ENCODE measurements at regions not wholly inside any gene's neighbourhood (a gene's known extent, or its start where the extent isn't known, plus 50 kb on each side); places are given as distances from the start of the nearest gene placed in this dataset.

GRCh38 chr7:27305854-27306253, 63.3 kb downstream of the EVX1 start:
- H3K27me3 ChIP-seq, result no peaks in the 10 kb centered on the region
- no peaks in the 10 kb centered on the region for H3K79me2 ChIP-seq (ENCODE audit: low read depth)
- no peak overlapping the region for H3K4me2 ChIP-seq
- Mint-ChIP-seq H3K36me3 (no peaks in the 10 kb centered on the region), H3K27me3 (ENCODE audit: insufficient read depth, low read depth) (peaks cover 2% of the 10 kb centered on the region), H3K4me1 (no peaks in the 10 kb centered on the region), H3K4me3 (no peak overlapping the region), H3K9me3 (peaks cover 2% of the 10 kb centered on the region), H3K27ac (no peak overlapping the region)
- no peaks in the 10 kb centered on the region for H3K36me3 ChIP-seq
- H4K20me1 ChIP-seq (ENCODE audit: low read depth), result no peaks in the 10 kb centered on the region
- no peak overlapping the region for H3K27ac ChIP-seq
- no peaks in the 10 kb centered on the region for H3K9me3 ChIP-seq (ENCODE audit: low read depth)
- TF ChIP-seq EZH2 (IDR thresholded peaks at IDR 0.05) (no peak), CTCF (IDR thresholded peaks at IDR 0.05) (no peak), EZH2phosphoT487 (IDR thresholded peaks at IDR 0.05) (no peak)
- no peak overlapping the region for H2AFZ ChIP-seq (replicated peaks)
- no peak overlapping the region for H3K4me3 ChIP-seq
- H3F3A ChIP-seq (ENCODE audit: low read depth), result no peaks in the 10 kb centered on the region
- no peak overlapping the region for H3K9ac ChIP-seq
- no peaks in the 10 kb centered on the region for H3K4me1 ChIP-seq
- DNase-seq (ENCODE audit: low spot score), result no peak

DNA sequence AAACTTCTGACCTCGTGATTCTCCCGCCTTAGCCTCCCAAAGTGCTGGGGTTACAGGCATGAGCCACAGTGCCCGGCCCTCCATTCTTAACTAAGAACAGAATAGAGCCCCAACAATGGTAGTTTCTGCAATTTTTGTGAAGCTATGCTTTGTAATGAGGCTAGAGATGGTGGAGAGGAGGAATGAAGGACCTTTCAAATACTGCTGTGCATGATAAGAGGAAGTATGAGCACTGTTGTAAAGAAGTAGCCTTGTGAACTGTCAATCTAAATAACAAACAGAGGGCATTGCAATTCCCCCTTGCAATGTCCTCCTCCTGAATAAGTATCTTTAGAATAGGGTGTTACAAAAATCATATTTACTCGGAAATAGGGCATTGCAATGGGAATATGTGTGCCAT, 70.2 kb downstream of the EVX1 start:
- Histone ChIP-seq H3K36me3 (no peaks in the 10 kb centered on the region), H3K4me3 (no peak overlapping the region), H3K9ac (no peak overlapping the region), H4K20me1 (ENCODE audit: low read depth) (no peaks in the 10 kb centered on the region), H3K79me2 (ENCODE audit: low read depth) (no peaks in the 10 kb centered on the region), H3K9me3 (ENCODE audit: low read depth) (no peaks in the 10 kb centered on the region), H3K27me3 (no peaks in the 10 kb centered on the region), H3F3A (ENCODE audit: low read depth) (no peaks in the 10 kb centered on the region), H2AFZ (replicated peaks) (no peak overlapping the region), H3K4me1 (no peaks in the 10 kb centered on the region), H3K27ac (no peak overlapping the region), H3K4me2 (no peak overlapping the region)
- H3K4me3 Mint-ChIP-seq, result no peak overlapping the region
- no peak overlapping the region for H3K27ac Mint-ChIP-seq
- no peaks in the 10 kb centered on the region for H3K4me1 Mint-ChIP-seq
- H3K9me3 Mint-ChIP-seq, result peaks cover 2% of the 10 kb centered on the region
- H3K36me3 Mint-ChIP-seq, result no peaks in the 10 kb centered on the region
- DNase-seq (ENCODE audit: low spot score), result no peak
- no peak for TF ChIP-seq EZH2phosphoT487 (IDR thresholded peaks at IDR 0.05)
- TF ChIP-seq EZH2 (IDR thresholded peaks at IDR 0.05), result no peak
- no peak for TF ChIP-seq CTCF (IDR thresholded peaks at IDR 0.05)
- peaks cover 5% of the 10 kb centered on the region for H3K27me3 Mint-ChIP-seq (ENCODE audit: insufficient read depth, low read depth)

- no peak overlapping the region for H3K27ac ChIP-seq
- no peaks in the 10 kb centered on the region for H3K27me3 ChIP-seq
- no peak overlapping the region for H3K4me2 ChIP-seq
- Mint-ChIP-seq H3K27ac (no peak overlapping the region), H3K36me3 (no peaks in the 10 kb centered on the region), H3K9me3 (peaks cover 8% of the 10 kb centered on the region), H3K4me1 (no peaks in the 10 kb centered on the region), H3K4me3 (no peak overlapping the region), H3K27me3 (ENCODE audit: insufficient read depth, low read depth) (peaks cover 5% of the 10 kb centered on the region)
- no peaks in the 10 kb centered on the region for H3K79me2 ChIP-seq (ENCODE audit: low read depth)
- no peak for DNase-seq (ENCODE audit: low spot score)
- no peaks in the 10 kb centered on the region for H3F3A ChIP-seq (ENCODE audit: low read depth)
- no peak overlapping the region for H3K4me3 ChIP-seq
- H3K9me3 ChIP-seq (ENCODE audit: low read depth), result no peaks in the 10 kb centered on the region
- no peaks in the 10 kb centered on the region for H3K36me3 ChIP-seq
- H3K9ac ChIP-seq, result no peak overlapping the region
- H2AFZ ChIP-seq (replicated peaks), result no peak overlapping the region
- H3K4me1 ChIP-seq, result no peaks in the 10 kb centered on the region
- no peak for TF ChIP-seq EZH2phosphoT487 (IDR thresholded peaks at IDR 0.05)
- no peak for TF ChIP-seq EZH2 (IDR thresholded peaks at IDR 0.05)
- TF ChIP-seq CTCF (IDR thresholded peaks at IDR 0.05), result no peak
- no peaks in the 10 kb centered on the region for H4K20me1 ChIP-seq (ENCODE audit: low read depth)
Measured at GRCh38 chr7:27314111-27314510, 71.5 kb downstream of the EVX1 start.

DNA sequence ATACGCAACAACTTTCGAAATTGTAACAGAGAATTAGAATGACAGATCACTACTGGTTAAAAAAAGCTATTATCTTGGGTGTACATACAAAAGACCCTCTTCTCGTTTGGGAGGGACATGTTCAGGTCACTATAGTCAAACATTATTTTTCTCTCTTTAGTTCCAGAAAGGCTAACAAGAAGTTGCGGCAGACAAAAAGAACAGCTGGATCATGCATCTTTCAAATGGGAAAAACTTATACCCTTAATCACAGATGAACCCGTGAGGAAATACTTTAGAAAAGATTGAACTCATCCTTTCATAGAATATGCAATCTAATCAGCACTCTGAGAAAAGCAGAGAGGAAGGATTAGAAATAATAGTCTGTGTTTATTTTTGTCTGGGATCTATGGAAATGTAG, 72.5 kb downstream of the EVX1 start:
- Histone ChIP-seq H4K20me1 (ENCODE audit: low read depth) (no peaks in the 10 kb centered on the region), H3F3A (ENCODE audit: low read depth) (no peaks in the 10 kb centered on the region), H3K9me3 (ENCODE audit: low read depth) (no peaks in the 10 kb centered on the region), H3K4me2 (no peak overlapping the region), H2AFZ (replicated peaks) (no peak overlapping the region), H3K27ac (no peak overlapping the region), H3K4me1 (no peaks in the 10 kb centered on the region), H3K36me3 (no peaks in the 10 kb centered on the region), H3K9ac (no peak overlapping the region), H3K79me2 (ENCODE audit: low read depth) (no peaks in the 10 kb centered on the region), H3K4me3 (no peak overlapping the region), H3K27me3 (no peaks in the 10 kb centered on the region)
- Mint-ChIP-seq H3K9me3 (peaks cover 10% of the 10 kb centered on the region), H3K27ac (no peak overlapping the region), H3K27me3 (ENCODE audit: insufficient read depth, low read depth) (peaks cover 5% of the 10 kb centered on the region), H3K4me1 (no peaks in the 10 kb centered on the region), H3K36me3 (no peaks in the 10 kb centered on the region), H3K4me3 (no peak overlapping the region)
- TF ChIP-seq EZH2phosphoT487 (IDR thresholded peaks at IDR 0.05), result no peak
- TF ChIP-seq CTCF (IDR thresholded peaks at IDR 0.05), result no peak
- no peak for TF ChIP-seq EZH2 (IDR thresholded peaks at IDR 0.05)
- no peak for DNase-seq (ENCODE audit: low spot score)

Measured in neural progenitor cell (in vitro differentiated cells).